ENCODE measurements at regions not wholly inside any gene's neighbourhood (a gene's known extent, or its start where the extent isn't known, plus 50 kb on each side); places are given as distances from the start of the nearest gene placed in this dataset.
"Not testable (repeated sequence)": the region's sequence is repeated elsewhere in the genome, so short reads cannot be mapped to it uniquely, and the experiment has no call there.

DNA sequence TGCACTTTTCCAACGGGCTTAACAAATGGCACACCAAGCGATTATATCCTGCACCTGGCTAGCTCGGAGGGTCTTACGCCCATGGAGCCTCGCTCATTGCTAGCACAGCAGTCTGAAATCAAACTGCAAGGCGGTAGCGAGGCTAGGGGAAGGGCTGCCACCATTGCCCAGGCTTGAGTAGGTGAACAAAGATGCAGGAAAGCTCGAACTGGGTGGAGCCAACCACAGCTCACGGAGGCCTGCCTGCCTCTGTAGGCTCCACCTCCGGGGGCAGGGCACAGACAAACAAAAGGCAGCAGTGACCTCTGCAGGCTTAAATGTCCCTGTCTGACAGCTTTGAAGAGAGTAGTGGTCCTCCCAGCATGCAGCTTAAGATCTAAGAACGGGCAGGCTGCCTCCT, 365.4 kb downstream of the MMUT start:
- not testable (repeated sequence) for DNase-seq (ENCODE audit: low read depth)

DNA sequence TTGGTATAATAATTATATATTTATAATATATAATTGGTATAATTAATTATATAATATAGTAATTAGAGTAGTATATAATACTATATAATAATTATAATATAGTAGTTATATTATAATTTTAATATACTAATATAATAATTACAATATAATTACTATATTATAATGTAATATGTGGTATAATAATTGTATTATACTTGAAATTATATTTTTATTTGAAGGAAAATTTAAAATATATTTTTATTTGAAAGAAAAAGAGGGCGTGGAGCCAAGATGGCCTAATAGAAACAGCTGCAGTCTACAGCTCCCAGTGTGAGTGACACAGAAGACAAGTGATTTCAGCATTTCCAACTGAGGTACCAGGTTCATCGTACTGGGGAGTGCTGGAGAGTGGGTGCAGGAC, 365.9 kb downstream of the MMUT start:
- DNase-seq (ENCODE audit: low read depth): no peak

DNA sequence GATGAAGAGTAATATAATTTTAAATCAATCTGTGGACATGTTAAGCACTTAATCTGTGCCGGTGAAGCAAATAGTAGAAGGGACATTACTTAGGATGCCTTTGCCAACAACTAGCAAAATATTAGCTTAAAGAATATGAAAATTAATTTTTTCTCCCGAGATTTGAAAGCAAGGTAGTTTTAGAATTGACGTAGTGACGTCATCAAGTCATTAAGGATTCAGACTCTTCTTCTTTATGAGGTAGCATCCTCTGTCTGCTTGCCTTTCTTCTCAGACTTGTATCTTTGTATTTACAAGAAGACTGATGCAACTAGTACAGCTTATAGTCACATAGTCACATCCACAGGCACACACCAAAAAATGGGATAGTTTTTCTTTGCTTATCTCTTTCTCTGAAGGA, 374.4 kb downstream of the MMUT start:
- no peak for DNase-seq (ENCODE audit: low read depth)

DNA sequence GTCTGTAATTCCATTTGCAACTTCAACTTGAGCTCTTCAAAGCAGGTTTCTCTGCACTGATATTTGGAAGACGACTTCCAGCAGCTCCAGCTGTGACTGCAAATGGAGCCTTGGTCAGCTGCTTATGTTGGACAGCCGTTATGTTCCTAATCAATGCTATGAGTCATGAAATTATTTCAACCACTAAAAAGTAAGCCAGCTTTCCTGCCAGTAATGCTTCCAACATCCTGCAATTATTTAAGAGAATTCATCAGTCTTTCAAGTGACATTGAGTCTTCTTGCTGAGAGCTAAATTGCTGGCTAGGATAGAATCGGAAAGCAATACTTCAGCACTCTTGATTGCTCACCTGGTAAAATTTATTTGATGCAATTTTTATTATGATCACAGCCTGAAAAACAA, 375.7 kb downstream of the MMUT start:
- no peak for DNase-seq (ENCODE audit: low read depth)

DNA sequence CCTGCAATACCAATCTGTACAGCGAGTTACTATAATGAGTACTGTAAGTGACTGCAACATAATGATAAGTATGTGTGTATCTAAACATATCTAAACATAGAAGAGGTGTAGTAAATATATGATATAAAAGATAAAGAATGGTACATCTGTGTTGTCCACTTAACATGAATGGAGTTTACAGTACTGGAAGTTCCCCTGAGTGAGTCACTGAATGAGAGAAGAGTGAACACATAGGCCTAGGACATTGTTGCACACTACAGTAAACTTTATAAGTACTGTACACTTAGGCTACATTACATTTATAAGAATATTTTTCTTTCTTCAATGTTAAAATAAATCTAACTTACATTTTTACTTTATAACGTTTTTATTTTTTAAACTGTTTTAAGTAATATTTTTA, 380.4 kb downstream of the MMUT start:
- DNase-seq (ENCODE audit: low read depth): no peak

DNA sequence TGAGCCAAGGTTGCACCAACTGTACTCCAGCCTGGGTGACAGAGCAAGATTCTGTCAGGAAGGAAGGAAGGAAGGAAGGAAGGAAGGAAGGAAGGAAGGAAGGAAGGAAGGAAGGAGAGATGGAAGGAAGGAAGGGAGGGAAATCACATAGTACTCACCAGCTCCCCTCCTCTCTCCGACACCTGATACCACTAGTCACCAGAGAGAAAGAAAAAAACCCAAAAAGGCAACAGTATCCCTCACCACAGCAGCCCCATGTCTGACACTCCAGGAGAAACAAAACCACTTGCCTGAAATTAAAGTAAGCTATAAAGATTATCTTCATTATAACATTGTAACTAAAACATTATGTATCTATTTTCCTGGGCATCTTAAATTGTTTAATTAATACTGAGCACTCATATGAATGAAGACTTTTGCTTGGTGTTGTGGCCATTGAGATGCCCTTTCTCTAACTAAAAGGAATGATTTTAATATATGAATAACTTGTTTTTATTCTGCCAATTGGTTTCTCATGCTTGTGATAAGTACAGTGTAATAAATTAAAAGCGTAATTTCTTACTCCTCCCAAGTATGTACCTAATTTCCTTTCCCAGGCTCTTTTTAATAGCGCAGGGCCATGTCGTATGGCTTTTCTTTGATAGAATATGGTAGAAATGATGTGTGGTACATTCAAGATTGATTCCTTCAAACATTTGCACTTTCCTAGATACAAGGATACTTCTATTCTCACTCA, 390.0 kb downstream of the MMUT start:
- DNase-seq (ENCODE audit: low read depth): no peak

DNA sequence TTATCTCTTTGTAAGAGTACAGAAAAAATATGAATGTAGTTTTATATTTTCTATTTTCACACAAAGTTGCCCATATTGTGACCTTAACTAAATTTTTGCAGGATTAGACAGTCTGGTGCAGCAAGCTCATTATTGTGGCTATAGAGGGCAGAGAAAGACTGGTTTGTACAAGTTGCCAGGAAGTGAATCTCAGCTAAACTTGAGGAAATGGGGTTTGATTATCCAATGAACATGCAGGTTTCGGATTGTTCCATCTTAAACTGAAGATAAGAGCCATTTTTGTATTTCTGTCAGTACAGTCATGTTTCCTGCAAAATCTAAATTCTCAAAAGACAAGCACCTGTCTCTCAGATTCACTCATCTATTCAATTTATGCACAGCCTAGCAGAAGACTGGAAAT, 390.9 kb downstream of the MMUT start:
- DNase-seq (ENCODE audit: low read depth): peak; percentile 3

DNA sequence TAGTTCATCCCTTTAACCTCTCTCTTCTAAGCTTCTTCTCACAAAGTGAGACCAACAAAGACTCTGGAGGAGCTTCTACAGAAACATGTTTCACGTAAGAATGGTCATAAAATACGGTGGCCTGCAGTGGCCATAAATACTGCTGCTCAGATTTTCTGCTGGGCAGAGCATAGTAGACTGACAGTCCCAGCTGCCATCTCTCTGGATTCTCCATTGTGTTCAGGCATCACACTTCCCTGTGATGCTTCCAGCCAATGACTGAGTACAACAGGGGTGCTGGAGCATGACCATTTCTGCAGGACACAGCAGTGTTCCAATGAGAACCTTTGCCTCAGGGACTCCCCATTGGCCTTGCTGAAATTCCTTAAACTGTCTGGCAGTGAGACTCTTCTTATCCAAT, 392.6 kb downstream of the MMUT start:
- no peak for DNase-seq (ENCODE audit: low read depth)

DNA sequence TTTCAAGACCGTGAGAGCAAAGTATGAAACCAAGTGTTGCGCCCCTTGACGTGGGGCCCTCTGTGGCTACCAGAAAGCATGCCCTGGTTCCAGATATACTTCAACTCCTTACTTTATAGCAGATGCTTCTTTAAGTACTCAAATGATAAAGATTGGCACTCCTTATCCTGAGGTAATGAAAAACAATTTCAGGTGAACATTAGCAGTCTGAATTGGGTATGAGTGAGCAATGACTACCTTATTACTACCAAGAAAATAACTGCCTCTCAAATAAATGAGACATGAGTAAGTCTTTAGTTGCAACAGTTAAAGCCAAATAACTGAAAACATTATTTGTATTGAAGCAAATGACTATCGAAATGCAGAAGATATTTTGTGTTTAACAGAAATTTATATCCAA, 408.7 kb downstream of the MMUT start:
- no peak for DNase-seq (ENCODE audit: low read depth)

DNA sequence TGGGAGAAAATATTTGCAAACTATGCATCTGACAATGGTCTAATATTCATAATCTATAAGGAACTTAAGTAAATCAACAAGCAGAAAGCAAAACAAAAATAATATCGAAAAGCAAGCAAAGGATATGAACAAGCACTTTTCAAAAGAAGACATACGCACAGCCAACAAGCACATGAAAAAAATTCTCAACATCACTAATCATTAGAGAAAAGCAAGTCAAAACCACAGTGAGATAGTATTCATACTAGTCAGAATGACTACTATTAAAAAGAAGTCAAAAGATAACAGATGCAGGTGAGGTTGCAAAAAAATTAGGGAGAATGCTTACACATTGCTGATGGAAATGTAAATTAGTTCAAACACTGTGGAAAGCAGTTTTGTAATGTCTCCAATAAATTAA, 410.2 kb downstream of the MMUT start:
- no peak for DNase-seq (ENCODE audit: low read depth)

DNA sequence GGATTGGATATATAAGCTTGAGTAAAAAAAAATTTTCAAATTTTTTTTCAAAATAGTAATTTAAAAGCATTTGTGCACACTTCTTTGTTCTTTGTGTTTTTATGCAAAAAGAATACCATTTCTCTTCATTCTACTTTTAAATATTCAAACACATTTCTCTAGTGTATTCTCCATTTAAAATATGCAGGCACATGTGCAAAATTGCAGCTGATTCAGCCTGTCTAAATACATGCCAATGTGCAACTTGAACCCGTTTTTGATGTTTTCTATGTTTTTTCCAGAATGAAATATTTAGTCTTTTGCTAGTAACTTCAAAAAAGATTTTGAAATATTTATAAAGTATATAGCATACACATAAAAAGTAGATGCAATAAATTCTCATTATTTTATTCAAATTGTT, 411.8 kb downstream of the MMUT start:
- no peak for DNase-seq (ENCODE audit: low read depth)

DNA sequence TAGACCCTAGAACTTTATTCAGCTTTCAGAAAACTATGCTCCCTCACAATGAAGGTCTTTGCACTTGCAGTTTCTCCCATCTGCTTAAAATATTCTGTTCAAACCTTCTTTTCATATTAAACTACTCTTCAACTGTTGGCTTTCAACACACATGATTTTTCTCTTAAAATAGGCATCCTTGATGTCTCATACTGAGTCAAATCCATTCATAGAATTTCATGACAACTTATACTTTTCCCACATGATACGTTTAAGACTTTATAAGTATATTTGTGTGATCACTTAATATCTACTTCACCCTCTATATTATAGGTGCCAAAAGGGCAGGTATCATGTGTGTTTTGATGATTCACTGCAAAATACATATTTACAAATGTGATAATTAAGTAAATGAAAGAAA, 412.5 kb downstream of the MMUT start:
- DNase-seq (ENCODE audit: low read depth): no peak

DNA sequence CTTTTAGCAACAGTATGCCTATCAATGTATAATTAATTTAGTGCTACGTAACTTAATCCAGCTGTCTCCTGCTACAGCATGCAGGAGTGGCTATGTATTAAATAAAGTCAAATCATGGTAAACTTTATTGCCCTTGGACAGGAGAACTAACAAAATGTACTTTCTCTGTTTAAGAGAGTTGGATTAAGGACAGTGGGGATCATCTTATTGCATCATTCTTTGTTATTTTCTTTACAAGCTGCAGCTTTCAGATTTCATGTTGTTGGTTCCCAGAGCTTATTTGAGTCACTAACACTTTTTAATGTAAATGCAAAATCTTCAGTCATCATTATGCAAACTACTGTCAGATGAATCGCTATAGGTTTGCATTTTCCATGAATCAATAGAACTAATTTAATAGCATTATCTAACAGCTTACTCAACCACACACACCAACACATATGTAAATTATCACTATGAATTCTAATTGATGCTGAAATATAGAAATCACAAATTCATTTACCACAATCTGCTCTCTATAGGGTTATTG, 424.7 kb downstream of the MMUT start:
- DNase-seq (ENCODE audit: low read depth): no peak

DNA sequence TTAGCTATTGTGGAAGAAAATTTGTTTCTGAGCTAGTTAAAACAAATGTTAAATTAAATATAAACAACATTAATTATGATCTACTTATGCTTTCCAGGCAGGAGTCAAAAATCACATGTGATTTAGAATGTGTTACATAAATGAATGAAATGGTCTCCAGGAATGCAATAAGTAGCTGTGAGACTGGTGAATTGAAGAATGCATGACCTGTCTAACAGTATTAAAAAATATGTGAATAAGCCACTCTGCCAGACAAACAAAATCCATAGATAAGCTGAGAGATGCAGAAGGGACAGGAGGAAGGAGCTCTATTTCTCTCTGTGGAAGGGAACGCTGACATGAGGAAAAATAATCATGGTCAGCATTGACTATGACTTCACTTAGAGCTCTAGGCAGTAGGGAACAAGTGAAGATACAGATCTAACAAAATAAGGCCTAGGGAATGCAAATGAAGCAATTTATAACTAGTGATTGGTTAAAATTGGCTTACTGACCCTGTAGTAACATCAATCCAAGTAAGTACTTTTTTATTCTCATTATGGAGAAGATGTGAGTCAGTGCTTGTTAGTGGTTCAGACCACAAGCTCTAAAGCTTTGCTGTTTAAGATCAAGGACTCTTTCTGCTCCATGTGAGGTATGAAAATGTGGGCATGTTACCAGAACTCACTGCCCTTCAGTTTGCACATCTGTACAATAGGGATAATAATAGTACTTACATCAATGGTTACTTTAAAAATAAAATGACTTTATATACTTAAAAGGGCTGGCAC, 432.6 kb downstream of the MMUT start:
- peak; percentile 16 for DNase-seq (ENCODE audit: low read depth)

DNA sequence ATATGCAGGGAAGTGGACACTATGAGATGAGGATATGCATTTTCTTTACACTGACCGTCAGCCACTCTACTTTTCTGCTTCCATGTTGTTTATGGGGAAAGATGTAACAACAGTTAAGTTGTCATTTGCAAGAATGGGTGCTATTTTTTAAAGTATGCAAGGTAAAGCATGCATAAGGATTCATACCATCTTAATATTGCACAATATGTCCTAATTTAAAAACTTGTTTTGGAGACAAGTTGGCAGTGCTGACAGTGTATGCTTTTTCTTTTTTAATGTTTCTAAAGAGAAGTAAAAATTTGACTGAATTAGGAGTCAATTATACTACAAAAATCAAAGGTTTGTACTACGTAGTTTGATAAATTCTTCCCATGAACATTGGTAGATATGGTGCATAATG, 435.4 kb downstream of the MMUT start:
- DNase-seq (ENCODE audit: low read depth): no peak

DNA sequence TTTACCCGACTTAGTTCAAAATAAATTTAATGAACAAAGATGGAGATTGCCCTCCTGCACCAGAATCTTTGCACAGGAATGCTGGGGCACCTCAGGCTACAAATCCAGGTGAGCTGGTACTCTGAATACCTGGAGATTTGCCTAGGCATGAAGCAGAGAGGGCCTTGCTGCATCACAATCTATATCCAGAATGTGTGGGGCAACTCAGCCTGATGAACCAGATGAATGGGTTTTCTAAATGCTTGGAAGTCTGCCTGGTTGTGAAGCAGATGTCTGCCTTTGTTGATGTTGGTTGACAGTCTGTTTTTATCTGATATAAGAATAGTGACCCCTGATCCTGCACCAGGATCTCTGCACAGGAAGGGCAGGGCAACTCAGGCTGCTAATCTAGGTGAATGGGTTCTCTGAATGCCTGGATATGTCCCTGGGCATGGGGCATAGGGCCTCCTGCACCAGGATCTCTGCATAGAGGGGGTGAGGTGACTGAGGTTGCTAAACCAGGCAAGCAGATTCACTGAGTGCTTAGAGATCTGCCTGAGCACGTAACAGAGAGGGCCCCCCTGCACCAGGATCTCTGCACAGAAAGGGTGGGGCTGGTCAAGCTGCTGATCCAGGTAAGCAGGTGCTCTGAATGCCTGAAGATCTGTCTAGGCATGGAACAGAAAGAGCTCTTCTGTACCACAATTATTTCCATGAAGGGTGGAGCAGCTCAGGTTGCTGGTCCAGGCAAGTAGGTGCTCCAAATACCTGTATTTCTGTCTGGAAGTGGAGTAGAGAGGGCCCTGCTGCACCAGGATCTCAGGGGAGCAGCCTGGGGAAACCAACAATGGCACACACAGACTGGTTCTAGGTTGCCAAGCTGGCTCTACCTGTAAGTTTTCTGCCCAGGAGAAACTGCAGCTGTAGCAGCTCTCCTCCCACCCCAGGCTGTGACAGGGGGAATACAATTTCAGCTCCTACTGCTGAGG, 437.5 kb downstream of the MMUT start:
- DNase-seq (ENCODE audit: low read depth): no peak

DNA sequence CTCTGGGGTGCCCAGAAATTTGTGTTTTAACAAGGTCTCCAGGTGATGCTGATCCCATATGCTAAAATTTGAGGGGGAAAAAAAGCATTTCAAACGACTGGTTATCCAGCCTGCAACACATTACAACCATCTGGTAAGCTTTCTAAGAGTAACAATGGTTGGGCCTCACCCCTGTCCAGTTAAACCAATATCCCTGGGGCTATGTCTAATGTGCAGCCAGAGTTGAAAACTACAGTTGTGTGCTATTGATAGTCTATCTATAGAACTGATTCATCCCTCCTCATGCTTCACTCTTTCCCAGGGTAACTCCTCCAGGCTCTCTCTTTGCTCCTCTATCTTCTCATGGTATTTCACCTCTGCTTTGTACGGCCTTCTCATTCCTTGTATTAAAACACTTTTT, 458.3 kb downstream of the MMUT start:
- DNase-seq (ENCODE audit: low read depth): no peak

DNA sequence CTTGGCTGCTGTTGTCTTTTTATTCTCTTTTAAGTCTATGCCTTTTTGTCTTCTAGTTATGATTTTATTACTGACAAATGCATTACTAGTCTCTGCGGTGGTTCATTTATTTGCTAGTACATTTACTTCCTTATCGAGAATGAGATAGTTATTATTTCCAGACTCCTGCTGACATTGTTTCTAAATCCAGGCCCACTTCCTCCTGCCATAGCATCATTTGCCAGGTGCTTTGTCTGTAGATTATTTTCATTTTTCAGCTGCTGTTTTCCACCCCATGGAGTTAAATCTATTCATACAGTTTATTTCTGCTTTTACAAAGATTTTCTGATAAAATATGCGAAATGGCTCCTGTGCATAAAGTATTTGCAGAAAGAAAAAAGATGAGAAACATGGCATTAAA, 459.7 kb downstream of the MMUT start:
- DNase-seq (ENCODE audit: low read depth): no peak

DNA sequence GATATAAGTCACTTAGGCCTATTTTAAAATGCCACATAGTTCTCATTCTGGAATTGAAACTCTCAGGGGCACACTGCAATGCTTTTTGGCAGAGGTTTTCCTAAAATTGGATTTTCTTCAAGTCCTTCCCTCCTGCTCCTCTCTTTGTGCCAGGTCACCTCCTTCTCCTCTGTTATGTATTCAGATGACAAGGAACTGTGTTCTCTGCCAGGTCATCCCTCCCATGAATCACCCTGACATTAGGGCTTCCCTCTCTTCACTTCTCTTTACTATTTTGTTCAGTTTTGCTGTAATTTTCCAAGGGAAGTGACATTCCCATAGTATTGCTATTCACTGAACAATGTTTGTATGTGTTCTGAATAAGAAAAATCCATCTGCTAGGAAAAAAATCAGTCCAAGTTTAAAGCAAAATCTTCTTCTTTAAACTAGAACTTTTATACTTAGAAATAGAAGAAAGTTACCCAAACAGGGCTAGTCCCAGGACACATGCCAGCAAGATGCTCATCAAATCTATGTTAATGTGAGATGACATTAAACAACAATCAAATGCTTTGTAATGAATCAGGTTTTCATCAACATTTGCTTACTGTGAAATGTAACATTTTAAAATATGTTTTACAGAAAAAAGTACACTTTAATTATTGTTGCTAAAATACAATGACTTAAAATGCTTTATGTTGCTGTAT, 461.1 kb downstream of the MMUT start:
- DNase-seq (ENCODE audit: low read depth): peak; percentile 35

DNA sequence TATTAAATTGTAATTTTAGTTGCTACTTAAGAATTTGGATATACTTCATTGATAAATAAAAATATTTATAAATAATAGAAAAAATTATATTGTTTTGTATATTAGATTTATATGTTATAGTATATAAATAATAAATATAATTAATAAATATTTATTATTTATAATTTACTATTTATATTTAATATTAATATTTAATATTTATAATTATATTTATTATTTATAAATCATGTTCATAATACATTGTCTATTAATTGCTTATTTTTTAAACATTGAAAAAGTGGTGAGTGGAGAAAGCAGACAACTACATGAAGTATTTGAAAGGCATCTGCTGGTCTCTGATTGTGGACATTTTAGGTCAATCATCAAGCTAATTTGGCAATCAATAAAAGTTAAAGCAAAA, 464.5 kb downstream of the MMUT start:
- DNase-seq (ENCODE audit: low read depth): no peak

DNA sequence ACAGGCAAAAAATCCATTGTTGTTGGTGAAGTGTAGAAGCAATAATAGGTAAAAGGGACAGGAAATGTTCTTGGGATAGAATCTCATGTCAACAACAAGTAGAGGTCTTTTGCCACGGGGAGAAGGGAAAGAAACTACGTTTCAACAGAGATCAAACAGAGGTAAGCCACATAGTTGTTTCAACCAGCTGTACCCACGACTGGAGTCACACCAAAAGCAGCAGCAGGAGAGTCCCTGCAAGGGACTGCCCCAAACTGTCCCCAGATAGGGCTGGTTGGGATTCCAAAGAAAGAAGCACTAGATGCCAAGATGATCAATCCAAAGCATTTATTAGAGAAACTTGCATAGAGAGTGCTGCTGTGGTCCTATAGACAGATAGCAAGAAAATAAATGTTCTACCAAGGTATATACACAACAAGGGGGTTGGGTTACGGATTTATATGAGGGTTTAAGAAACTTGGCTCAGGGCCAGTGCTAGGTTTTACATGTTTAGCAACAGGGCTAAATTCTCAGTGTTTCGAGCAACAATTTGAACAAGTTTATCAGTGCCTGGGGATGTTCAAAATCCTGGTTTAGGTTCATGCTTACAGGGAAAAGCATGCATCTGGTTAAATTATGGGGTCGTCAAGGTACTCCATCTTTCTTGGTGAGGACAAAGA, 466.5 kb downstream of the MMUT start:
- DNase-seq (ENCODE audit: low read depth): no peak

Measured in EH (cell line).